ENCODE measurements at regions not wholly inside any gene's neighbourhood (a gene's known extent, or its start where the extent isn't known, plus 50 kb on each side); places are given as distances from the start of the nearest gene placed in this dataset.
A peak's percentile ranks its signal among the peaks of the same experiment; 100 is the strongest.

GRCh38 chr10:88067737-88068136 lies 204.3 kb downstream of the PTEN start:
- H3K36me3 ChIP-seq = no peaks in the 10 kb centered on the region
- H3K27me3 ChIP-seq = no peaks in the 10 kb centered on the region
- TF ChIP-seq, protein P1, sequence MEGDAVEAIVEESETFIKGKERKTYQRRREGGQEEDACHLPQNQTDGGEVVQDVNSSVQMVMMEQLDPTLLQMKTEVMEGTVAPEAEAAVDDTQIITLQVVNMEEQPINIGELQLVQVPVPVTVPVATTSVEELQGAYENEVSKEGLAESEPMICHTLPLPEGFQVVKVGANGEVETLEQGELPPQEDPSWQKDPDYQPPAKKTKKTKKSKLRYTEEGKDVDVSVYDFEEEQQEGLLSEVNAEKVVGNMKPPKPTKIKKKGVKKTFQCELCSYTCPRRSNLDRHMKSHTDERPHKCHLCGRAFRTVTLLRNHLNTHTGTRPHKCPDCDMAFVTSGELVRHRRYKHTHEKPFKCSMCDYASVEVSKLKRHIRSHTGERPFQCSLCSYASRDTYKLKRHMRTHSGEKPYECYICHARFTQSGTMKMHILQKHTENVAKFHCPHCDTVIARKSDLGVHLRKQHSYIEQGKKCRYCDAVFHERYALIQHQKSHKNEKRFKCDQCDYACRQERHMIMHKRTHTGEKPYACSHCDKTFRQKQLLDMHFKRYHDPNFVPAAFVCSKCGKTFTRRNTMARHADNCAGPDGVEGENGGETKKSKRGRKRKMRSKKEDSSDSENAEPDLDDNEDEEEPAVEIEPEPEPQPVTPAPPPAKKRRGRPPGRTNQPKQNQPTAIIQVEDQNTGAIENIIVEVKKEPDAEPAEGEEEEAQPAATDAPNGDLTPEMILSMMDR (IDR thresholded peaks at IDR 0.05; ENCODE audit: low read depth, low read length) = no peak
- H3K4me1 ChIP-seq (ENCODE audit: low read depth) = peaks cover 6% of the 10 kb centered on the region
- no peak overlapping the region for H3K27ac ChIP-seq
- DNase-seq (ENCODE audit: low read depth in 1 of 2, low spot score in 1 of 2) = no peak
- no peaks in the 10 kb centered on the region for H3K9me3 ChIP-seq (ENCODE audit: low read depth)
- H3K4me3 ChIP-seq = no peak overlapping the region

DNA sequence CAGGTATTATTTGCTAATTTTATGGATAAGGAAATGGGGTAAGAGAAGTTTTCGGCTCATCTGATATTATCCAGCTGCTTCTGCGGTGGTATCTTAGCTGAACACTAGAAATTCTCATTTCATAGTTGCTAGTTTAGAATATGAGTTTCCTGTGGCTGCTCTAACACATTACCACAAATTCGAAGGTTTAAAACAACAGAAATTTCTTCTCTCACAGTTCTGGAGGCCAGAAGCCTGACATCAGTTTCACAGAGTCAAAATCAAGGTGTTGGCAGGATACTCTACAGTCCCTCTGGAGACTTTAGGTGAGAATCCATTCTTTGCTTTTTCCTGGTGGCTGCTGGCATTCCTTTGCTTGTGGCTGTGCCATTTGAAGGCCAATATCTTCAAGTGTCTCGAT lies 205.9 kb downstream of the PTEN start:
- H3K9me3 ChIP-seq (ENCODE audit: low read depth) = no peaks in the 10 kb centered on the region
- no peaks in the 10 kb centered on the region for H3K4me1 ChIP-seq (ENCODE audit: low read depth)
- H3K27me3 ChIP-seq = no peaks in the 10 kb centered on the region
- TF ChIP-seq, protein P1 (IDR thresholded peaks at IDR 0.05; ENCODE audit: low read depth, low read length) = no peak
- H3K36me3 ChIP-seq = no peaks in the 10 kb centered on the region
- H3K27ac ChIP-seq = no peak overlapping the region
- H3K4me3 ChIP-seq = no peak overlapping the region
- no peak for DNase-seq (ENCODE audit: low read depth in 1 of 2, low spot score in 1 of 2)

DNA sequence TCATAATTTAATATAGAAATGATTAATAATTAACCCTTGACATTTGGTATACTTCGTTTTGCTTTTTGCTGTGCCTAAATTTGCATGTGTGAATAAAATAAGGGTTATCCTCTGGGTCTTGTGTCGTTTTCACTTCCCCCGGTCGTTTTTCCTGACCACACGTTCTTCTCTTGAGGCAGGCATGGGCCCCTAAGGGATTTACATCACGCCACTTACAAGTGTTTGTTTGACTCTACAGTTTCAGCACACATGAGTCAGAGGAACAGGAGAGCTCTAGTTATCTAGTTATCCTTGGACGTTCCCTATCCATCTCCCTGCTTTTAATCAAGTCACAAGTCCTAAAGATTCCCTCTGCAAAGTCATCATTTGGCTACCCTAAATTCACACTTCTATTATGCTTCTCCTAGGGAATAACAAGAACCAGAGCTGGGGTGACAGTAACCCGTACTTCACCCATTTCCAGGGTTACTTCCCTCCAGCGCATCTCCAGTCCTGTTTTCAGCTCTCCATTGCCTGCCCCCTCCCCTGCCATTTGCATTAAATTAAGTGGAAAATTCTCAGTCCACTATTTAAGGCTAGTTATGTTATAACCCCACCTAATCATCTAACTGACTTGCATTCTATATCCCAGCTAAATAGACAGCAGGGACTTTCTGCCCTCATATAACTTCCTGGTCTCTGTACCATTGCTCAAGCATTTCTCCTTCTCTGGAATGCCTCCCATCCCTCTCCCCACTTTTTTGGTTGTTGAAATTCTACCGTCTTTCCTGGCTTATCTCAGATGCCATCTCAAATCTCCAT lies 206.9 kb downstream of the PTEN start:
- Histone ChIP-seq H3K27ac (no peak overlapping the region), H3K4me1 (ENCODE audit: low read depth) (no peaks in the 10 kb centered on the region), H3K27me3 (no peaks in the 10 kb centered on the region), H3K4me3 (no peak overlapping the region), H3K36me3 (no peaks in the 10 kb centered on the region), H3K9me3 (ENCODE audit: low read depth) (no peaks in the 10 kb centered on the region)
- DNase-seq (ENCODE audit: low read depth in 1 of 2, low spot score in 1 of 2) = peak in 1 of 2 donors; percentile 37
- TF ChIP-seq, protein P1 (IDR thresholded peaks at IDR 0.05; ENCODE audit: low read depth, low read length) = no peak

DNA sequence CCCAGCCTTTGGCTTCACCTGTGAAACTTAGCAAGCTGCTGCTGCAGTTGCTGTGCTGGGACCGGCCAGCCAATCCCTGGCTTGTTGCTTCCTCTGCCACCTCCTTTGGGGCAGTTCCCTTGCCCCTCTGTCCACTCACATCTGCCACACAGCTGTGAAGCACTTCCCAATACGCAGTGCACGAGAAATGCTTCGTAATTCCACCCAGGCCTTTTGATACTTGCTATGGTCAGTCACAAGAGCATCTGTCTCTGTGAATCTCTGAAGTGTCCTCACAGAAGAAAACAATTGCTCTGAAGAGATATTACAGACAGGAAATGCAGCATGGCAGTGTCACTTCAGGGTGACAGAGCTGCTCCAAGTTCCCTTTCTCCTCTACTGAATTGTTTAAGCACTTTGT lies 208.5 kb downstream of the PTEN start:
- Histone ChIP-seq H3K4me1 (ENCODE audit: low read depth) (no peaks in the 10 kb centered on the region), H3K4me3 (no peak overlapping the region), H3K27me3 (no peaks in the 10 kb centered on the region), H3K36me3 (no peaks in the 10 kb centered on the region), H3K9me3 (ENCODE audit: low read depth) (no peaks in the 10 kb centered on the region), H3K27ac (no peak overlapping the region)
- TF ChIP-seq, protein P1 (IDR thresholded peaks at IDR 0.05; ENCODE audit: low read depth, low read length) = no peak
- DNase-seq (ENCODE audit: low read depth in 1 of 2, low spot score in 1 of 2) = no peak

GRCh38 chr10:88073682-88074081 lies 210.3 kb downstream of the PTEN start:
- Histone ChIP-seq H3K4me3 (no peak overlapping the region), H3K9me3 (ENCODE audit: low read depth) (no peaks in the 10 kb centered on the region)

More at GRCh38 chr10:88073682-88074081, 210.3 kb downstream of the PTEN start:
- no peak for DNase-seq (ENCODE audit: low read depth in 1 of 2, low spot score in 1 of 2)
- Histone ChIP-seq H3K27me3 (no peaks in the 10 kb centered on the region), H3K27ac (no peak overlapping the region), H3K36me3 (no peaks in the 10 kb centered on the region), H3K4me1 (ENCODE audit: low read depth) (no peaks in the 10 kb centered on the region)
- TF ChIP-seq, protein P1 (IDR thresholded peaks at IDR 0.05; ENCODE audit: low read depth, low read length) = no peak
